ENCODE measurements at regions not wholly inside any gene's neighbourhood (a gene's known extent, or its start where the extent isn't known, plus 50 kb on each side); places are given as distances from the start of the nearest gene placed in this dataset.
A peak's percentile ranks its signal among the peaks of the same experiment; 100 is the strongest.

- no peaks in the 10 kb centered on the region for H3K4me1 ChIP-seq (ENCODE audit: control insufficient read depth, insufficient read depth, low read length)
- H3K36me3 ChIP-seq (ENCODE audit: control insufficient read depth, insufficient read depth, low read length) = no peaks in the 10 kb centered on the region
- no peak overlapping the region for H3K27ac ChIP-seq (ENCODE audit: low read length)
- H3K4me3 ChIP-seq (ENCODE audit: low read length) = no peak overlapping the region
- peaks cover 21% of the 10 kb centered on the region for H3K27me3 ChIP-seq (ENCODE audit: control insufficient read depth, insufficient read depth, low read length)
- DNase-seq = no peak
- WGBS (ENCODE audit: insufficient coverage) = 63% methylated on average over 5 of the region's 6 CpGs
- no peaks in the 10 kb centered on the region for H3K9me3 ChIP-seq (replicated peaks; ENCODE audit: control insufficient read depth, low read depth, low read length)
These were observed 147.4 kb upstream of the SDK2 start for GRCh38 chr17:73791631-73792030.

GRCh38 chr17:73792994-73793393 is 148.7 kb upstream of the SDK2 start:
- no peaks in the 10 kb centered on the region for H3K36me3 ChIP-seq (ENCODE audit: control insufficient read depth, insufficient read depth, low read length)
- no peaks in the 10 kb centered on the region for H3K4me1 ChIP-seq (ENCODE audit: control insufficient read depth, insufficient read depth, low read length)
- H3K27me3 ChIP-seq (ENCODE audit: control insufficient read depth, insufficient read depth, low read length) = peaks cover 15% of the 10 kb centered on the region
- H3K27ac ChIP-seq (ENCODE audit: low read length) = no peak overlapping the region
- no peaks in the 10 kb centered on the region for H3K9me3 ChIP-seq (replicated peaks; ENCODE audit: control insufficient read depth, low read depth, low read length)
- 58% methylated on average over 3 of the region's 4 CpGs for WGBS (ENCODE audit: insufficient coverage)
- no peak overlapping the region for H3K4me3 ChIP-seq (ENCODE audit: low read length)
- DNase-seq = no peak

GRCh38 chr17:73794336-73794735 is 150.1 kb upstream of the SDK2 start:
- no peak overlapping the region for H3K4me3 ChIP-seq (ENCODE audit: low read length)
- 67% methylated on average over 1 of the region's 7 CpGs for WGBS (ENCODE audit: insufficient coverage)
- H3K4me1 ChIP-seq (ENCODE audit: control insufficient read depth, insufficient read depth, low read length) = no peaks in the 10 kb centered on the region
- no peaks in the 10 kb centered on the region for H3K36me3 ChIP-seq (ENCODE audit: control insufficient read depth, insufficient read depth, low read length)
- no peak for DNase-seq
- H3K9me3 ChIP-seq (replicated peaks; ENCODE audit: control insufficient read depth, low read depth, low read length) = no peaks in the 10 kb centered on the region
- H3K27ac ChIP-seq (ENCODE audit: low read length) = peak overlapping the region; percentile 17
- H3K27me3 ChIP-seq (ENCODE audit: control insufficient read depth, insufficient read depth, low read length) = peaks cover 15% of the 10 kb centered on the region

- H3K36me3 ChIP-seq (ENCODE audit: control insufficient read depth, insufficient read depth, low read length) = no peaks in the 10 kb centered on the region
- no peaks in the 10 kb centered on the region for H3K4me1 ChIP-seq (ENCODE audit: control insufficient read depth, insufficient read depth, low read length)
- H3K27ac ChIP-seq (ENCODE audit: low read length) = no peak overlapping the region
- DNase-seq = no peak
- no peak overlapping the region for H3K4me3 ChIP-seq (ENCODE audit: low read length)
- no peaks in the 10 kb centered on the region for H3K9me3 ChIP-seq (replicated peaks; ENCODE audit: control insufficient read depth, low read depth, low read length)
- 80% methylated on average over 1 of the region's 2 CpGs for WGBS (ENCODE audit: insufficient coverage)
- H3K27me3 ChIP-seq (ENCODE audit: control insufficient read depth, insufficient read depth, low read length) = peaks cover 15% of the 10 kb centered on the region
These were observed 151.5 kb upstream of the SDK2 start for GRCh38 chr17:73795730-73796129.

- H3K27me3 ChIP-seq (ENCODE audit: control insufficient read depth, insufficient read depth, low read length) = peaks cover 19% of the 10 kb centered on the region
- no peaks in the 10 kb centered on the region for H3K9me3 ChIP-seq (replicated peaks; ENCODE audit: control insufficient read depth, low read depth, low read length)
- 50% methylated on average over 2 of the region's 4 CpGs for WGBS (ENCODE audit: insufficient coverage)
- no peak for DNase-seq
- no peaks in the 10 kb centered on the region for H3K36me3 ChIP-seq (ENCODE audit: control insufficient read depth, insufficient read depth, low read length)
- H3K4me3 ChIP-seq (ENCODE audit: low read length) = no peak overlapping the region
- H3K27ac ChIP-seq (ENCODE audit: low read length) = no peak overlapping the region
- H3K4me1 ChIP-seq (ENCODE audit: control insufficient read depth, insufficient read depth, low read length) = no peaks in the 10 kb centered on the region
These were observed 153.4 kb upstream of the SDK2 start for GRCh38 chr17:73797594-73798110.

GRCh38 chr17:73798111-73798748 is 154.0 kb upstream of the SDK2 start:
- Histone ChIP-seq H3K27me3 (ENCODE audit: control insufficient read depth, insufficient read depth, low read length) (peaks cover 14% of the 10 kb centered on the region), H3K4me1 (ENCODE audit: control insufficient read depth, insufficient read depth, low read length) (no peaks in the 10 kb centered on the region), H3K36me3 (ENCODE audit: control insufficient read depth, insufficient read depth, low read length) (no peaks in the 10 kb centered on the region), H3K27ac (ENCODE audit: low read length) (no peak overlapping the region), H3K4me3 (ENCODE audit: low read length) (no peak overlapping the region), H3K9me3 (replicated peaks; ENCODE audit: control insufficient read depth, low read depth, low read length) (peaks cover 4% of the 10 kb centered on the region)
- 50% methylated on average over 1 of the region's 7 CpGs for WGBS (ENCODE audit: insufficient coverage)
- peak; percentile 57 for DNase-seq

- Histone ChIP-seq H3K27ac (ENCODE audit: low read length) (no peak overlapping the region), H3K4me1 (ENCODE audit: control insufficient read depth, insufficient read depth, low read length) (peaks cover 3% of the 10 kb centered on the region), H3K4me3 (ENCODE audit: low read length) (no peak overlapping the region), H3K9me3 (replicated peaks; ENCODE audit: control insufficient read depth, low read depth, low read length) (peaks cover 4% of the 10 kb centered on the region), H3K27me3 (ENCODE audit: control insufficient read depth, insufficient read depth, low read length) (peaks cover 14% of the 10 kb centered on the region), H3K36me3 (ENCODE audit: control insufficient read depth, insufficient read depth, low read length) (no peaks in the 10 kb centered on the region)
- DNase-seq = no peak
These were observed 154.9 kb upstream of the SDK2 start for GRCh38 chr17:73799096-73799495.

- no CpG with 5 or more reads among the region's 7 CpGs for WGBS (ENCODE audit: insufficient coverage)
- Histone ChIP-seq H3K4me3 (ENCODE audit: low read length) (no peak overlapping the region), H3K27me3 (ENCODE audit: control insufficient read depth, insufficient read depth, low read length) (peaks cover 17% of the 10 kb centered on the region)
These were observed 155.8 kb upstream of the SDK2 start for GRCh38 chr17:73799781-73800627.

GRCh38 chr17:73800893-73801292 is 156.6 kb upstream of the SDK2 start:
- no peak for DNase-seq
- WGBS (ENCODE audit: insufficient coverage) = 60% methylated on average over 1 of the region's 8 CpGs
- no peak overlapping the region for H3K27ac ChIP-seq (ENCODE audit: low read length)
- no peak overlapping the region for H3K4me3 ChIP-seq (ENCODE audit: low read length)
- H3K9me3 ChIP-seq (replicated peaks; ENCODE audit: control insufficient read depth, low read depth, low read length) = peaks cover 4% of the 10 kb centered on the region
- no peaks in the 10 kb centered on the region for H3K36me3 ChIP-seq (ENCODE audit: control insufficient read depth, insufficient read depth, low read length)
- peaks cover 17% of the 10 kb centered on the region for H3K27me3 ChIP-seq (ENCODE audit: control insufficient read depth, insufficient read depth, low read length)
- H3K4me1 ChIP-seq (ENCODE audit: control insufficient read depth, insufficient read depth, low read length) = peaks cover 3% of the 10 kb centered on the region

More at GRCh38 chr17:73799781-73800627, 155.8 kb upstream of the SDK2 start:
- peaks cover 3% of the 10 kb centered on the region for H3K4me1 ChIP-seq (ENCODE audit: control insufficient read depth, insufficient read depth, low read length)
- peaks cover 4% of the 10 kb centered on the region for H3K9me3 ChIP-seq (replicated peaks; ENCODE audit: control insufficient read depth, low read depth, low read length)
- no peak for DNase-seq
- H3K36me3 ChIP-seq (ENCODE audit: control insufficient read depth, insufficient read depth, low read length) = no peaks in the 10 kb centered on the region
- no peak overlapping the region for H3K27ac ChIP-seq (ENCODE audit: low read length)

- 84% methylated on average over 8 of the region's 8 CpGs for whole genome bisulfite sequencing (ENCODE audit: insufficient coverage)
- H3K27me3 ChIP-seq (ENCODE audit: control insufficient read depth, insufficient read depth, low read length) = peaks cover 17% of the 10 kb centered on the region
- no peak overlapping the region for H3K27ac ChIP-seq (ENCODE audit: low read length)
- DNase-seq = no peak
- H3K9me3 ChIP-seq (replicated peaks; ENCODE audit: control insufficient read depth, low read depth, low read length) = peaks cover 4% of the 10 kb centered on the region
- no peak overlapping the region for H3K4me3 ChIP-seq (ENCODE audit: low read length)
- peaks cover 3% of the 10 kb centered on the region for H3K4me1 ChIP-seq (ENCODE audit: control insufficient read depth, insufficient read depth, low read length)
- H3K36me3 ChIP-seq (ENCODE audit: control insufficient read depth, insufficient read depth, low read length) = no peaks in the 10 kb centered on the region
These were observed 157.3 kb upstream of the SDK2 start for GRCh38 chr17:73801455-73802100.

Data from muscle of leg (tissue), 3 donors.